ENCODE measurements at regions not wholly inside any gene's neighbourhood (a gene's known extent, or its start where the extent isn't known, plus 50 kb on each side); places are given as distances from the start of the nearest gene placed in this dataset.
"Not testable (repeated sequence)": the region's sequence is repeated elsewhere in the genome, so short reads cannot be mapped to it uniquely, and the experiment has no call there.

DNA sequence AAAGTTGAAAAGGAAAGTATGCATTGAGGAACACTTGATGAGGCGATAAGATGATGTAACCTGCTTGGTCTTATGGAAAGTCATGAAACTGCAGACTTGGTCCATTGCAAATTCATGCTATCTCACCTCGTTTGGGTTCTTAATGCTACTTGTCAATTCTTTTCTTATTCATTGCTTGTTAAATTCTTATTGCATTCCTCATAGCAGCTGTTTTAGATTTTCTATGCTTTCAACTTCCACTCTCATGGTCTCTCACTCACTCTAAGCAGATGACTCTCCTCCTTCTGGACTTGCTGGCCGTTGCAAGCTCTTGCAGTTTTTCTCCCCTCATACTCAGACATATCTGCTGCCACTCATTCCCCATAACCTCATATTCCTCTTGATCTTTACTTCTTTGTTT is 67.8 kb upstream of the CSNK1A1L start:
- no peak for FAIRE-seq

DNA sequence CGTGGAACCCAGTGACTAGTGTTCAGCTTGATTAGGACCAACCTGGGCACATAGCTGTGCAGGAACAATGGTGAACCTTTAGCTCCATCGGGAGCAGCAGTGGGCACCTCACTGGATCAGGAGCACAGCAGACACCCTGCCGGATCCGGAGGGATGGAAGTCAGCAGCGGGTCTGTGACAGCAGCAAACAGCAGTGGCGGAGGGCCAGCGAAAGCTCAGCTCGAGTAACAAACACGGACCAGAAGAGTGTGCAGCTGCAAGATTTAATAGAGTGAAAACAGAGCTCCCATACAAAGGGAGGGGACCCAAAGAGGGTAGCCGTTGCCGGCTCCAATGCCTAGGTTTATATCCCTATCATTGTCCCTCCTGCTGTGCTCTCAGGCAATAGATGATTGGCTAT is 66.8 kb upstream of the CSNK1A1L start:
- DNase-seq (ENCODE audit: low spot score); FAIRE-seq: not testable (repeated sequence)

More for the DNA sequence above, 67.8 kb upstream of the CSNK1A1L start:
- DNase-seq (ENCODE audit: low spot score), result no peak

- DNase-seq (ENCODE audit: low spot score) (no peak), FAIRE-seq (no peak)
Measured at GRCh38 chr13:37168926-37169325, 63.5 kb upstream of the CSNK1A1L start.

GRCh38 chr13:37168151-37168550 is 62.7 kb upstream of the CSNK1A1L start:
- DNase-seq (ENCODE audit: low spot score) (no peak), FAIRE-seq (no peak)

DNA sequence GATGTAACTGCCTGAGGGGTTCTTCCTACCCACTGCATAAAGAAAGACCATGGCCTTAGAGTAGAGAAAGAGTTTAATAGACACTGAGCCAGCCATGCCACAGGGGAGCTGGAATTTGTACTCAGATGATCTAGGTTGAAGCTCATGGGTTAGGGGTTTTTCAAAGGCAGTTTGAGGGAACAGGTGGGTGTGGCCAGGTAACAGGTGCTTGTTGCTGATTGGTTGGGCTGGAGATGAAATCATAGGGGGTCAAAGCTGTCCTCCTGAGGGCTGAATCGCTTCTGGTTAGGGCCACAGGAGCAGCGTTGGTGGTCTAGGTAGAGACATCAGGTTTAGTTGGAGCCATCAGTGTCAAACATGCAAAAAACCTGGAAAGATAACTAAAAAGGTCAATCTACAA is 59.2 kb upstream of the CSNK1A1L start:
- DNase-seq (ENCODE audit: low spot score) (no peak), FAIRE-seq (no peak)

GRCh38 chr13:37163641-37164265 is 58.3 kb upstream of the CSNK1A1L start:
- FAIRE-seq, result no peak
- DNase-seq (ENCODE audit: low spot score), result no peak

DNA sequence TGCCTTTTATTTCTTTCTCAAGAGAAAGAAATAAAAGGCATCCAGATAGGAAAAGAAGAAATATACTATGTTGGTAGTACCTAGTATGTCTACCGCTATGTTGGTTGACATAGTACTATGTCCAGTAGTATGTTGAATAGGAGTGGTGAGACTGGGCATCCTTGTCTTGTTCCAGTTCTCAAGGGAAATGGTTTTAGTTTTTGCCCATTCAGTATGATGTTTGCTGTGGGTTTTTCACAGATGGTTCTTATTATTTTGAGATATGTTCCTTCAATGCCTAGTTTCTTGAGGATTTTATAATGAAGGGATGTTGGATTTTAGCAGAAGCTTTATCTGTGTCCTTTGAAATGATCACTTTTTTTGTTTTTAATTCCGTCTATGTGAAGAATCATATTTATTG is 53.0 kb upstream of the CSNK1A1L start:
- FAIRE-seq (no peak), DNase-seq (ENCODE audit: low spot score) (no peak)

- not testable (repeated sequence) for DNase-seq (ENCODE audit: low spot score); FAIRE-seq
Measured at GRCh38 chr13:37155613-37156097, 50.2 kb upstream of the CSNK1A1L start.
